Ureter (tissue), 1 donor: ENCODE measurements at regions not wholly inside any gene's neighbourhood (a gene's known extent, or its start where the extent isn't known, plus 50 kb on each side); places are given as distances from the start of the nearest gene placed in this dataset.
A peak's percentile ranks its signal among the peaks of the same experiment; 100 is the strongest.

Source experiments
- DNase-seq: peaks from one replicate; pipeline ENCODE4 v3.0.0-alpha.2; 2020; ENCODE audit warnings: low spot score
- donor health status: DM: yes; HTN: yes; CAD: no.

DNA sequence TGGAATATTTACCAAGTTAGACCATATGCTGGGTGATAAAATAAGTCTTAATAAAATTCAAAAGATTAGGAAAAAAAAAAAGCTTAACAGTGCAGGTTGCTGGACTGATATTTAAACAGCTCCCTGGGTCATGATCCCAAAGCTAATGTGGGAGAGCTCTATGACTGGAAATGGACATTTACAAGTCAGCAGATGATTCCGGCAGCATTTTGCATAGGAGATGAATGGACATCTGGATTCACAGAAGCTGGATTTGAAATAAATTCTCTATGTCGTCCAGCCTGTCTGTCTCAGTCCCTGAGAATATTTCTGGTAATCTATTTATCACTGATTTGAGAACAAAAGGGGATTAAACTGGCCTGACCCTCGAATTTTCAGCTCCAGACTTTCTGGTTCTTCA lies 52.3 kb upstream of the KLHL25 start:
- DNase-seq: no peak

DNA sequence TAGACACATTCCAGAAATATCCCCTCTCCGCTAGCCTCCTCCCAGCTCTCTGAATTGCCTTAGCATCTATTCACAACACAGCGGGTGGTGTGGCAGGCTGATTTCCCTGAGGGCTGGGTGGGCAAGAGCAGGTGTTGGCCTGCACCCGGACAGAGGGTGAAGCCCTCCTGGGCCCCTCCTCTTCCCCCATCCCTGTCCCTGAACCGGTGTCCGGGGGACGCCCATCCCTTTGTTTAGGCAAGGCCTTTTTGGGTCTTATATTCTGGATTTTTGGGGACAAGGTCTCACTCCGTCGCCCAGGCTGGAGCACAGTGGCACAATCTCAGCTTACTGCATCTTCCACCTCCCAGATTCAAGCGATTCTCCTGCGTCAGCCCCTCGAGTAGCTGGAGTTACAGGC lies 55.2 kb upstream of the KLHL25 start:
- DNase-seq: no peak

DNA sequence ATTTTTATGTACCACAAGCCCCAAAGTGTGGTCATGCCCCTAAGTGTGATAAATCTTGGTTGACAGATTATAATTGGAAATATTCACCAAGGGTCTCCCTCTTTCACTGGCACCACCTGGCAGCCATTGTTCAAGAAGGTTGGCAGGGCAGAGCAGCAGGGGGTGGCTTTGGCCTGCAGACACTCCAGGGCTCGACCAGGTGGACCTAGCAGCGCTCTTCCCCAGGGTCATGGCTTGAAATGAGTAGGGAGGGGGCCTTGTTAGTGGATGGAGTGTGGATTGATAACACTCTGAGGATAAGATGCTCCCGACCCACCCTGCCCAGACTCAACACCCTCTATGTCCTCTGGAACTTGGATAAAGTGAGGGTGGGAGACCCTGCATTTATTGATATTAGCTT lies 58.2 kb upstream of the KLHL25 start:
- DNase-seq: no peak

DNA sequence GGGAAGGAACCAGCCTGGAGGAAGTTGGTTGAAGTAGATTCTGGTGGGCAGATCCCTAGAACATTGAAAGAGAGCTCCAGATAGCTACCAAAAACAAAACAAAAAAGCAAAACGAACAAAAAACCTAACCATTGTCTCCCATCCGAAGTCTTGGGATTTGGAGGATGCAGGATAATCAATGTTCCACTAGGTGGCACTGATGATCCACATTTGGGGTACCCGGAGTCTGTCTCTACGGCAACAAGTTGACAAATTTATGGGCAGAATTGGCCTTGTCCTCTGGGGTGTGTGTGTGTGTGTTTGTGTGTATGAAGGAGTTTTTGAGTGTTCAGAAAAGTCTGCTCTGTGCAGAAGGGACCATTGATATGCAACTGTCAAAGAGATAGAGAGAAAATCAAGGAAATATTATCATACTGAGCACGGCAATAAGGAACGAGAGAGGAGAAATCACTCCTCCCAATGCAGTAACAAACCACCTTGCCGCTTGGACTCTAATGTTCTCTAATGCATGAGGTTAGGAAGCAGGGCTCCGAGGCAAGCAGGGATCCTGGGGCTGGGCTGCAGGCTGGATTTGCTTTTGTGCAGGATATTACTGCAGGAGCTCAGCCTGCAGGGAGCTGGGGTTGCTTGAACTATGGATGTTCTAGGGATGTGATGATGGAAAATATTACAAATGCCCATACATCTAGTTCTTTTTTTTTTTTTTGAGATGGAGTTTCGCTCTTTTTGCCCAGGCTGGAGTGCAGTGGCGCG lies 59.8 kb upstream of the KLHL25 start:
- peak; percentile 61 for DNase-seq

DNA sequence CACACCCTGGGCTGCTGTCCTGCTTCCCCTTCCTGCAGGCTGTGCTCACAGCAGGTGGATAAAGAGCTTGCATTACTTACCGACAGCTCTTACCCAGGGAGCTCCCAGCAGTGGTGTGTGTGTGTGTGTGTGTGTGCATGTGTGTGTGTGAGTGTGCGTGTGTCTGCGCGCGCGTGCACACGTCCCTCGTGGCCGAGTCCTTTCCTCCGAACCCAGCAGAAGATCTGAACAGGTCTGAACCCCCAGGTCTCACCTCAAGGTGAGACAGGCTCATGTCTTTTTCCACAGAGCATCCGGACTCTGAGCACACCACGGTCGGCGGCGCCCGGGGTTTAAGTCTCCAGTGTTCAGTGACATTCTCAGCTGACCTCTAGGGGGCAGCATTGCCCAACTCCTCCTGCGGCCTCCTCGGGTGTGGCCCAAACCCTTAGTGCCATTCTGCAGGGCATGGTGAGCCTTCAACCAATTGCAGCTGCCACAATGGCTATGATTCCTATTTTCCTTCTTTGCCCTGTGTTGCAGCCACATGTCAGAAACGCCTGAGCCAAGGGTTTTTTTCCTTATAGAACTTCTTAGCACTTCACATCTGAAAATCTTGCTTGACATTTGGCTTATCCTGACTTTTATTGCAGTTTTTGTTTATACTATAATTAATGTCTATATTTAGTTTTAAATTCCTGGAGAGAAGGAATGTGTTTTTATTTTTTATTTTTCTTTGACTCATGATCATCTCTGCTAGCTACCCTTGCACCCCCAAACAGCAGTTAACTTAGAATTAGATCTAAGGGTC lies 64.1 kb upstream of the KLHL25 start:
- peak; percentile 70 for DNase-seq

DNA sequence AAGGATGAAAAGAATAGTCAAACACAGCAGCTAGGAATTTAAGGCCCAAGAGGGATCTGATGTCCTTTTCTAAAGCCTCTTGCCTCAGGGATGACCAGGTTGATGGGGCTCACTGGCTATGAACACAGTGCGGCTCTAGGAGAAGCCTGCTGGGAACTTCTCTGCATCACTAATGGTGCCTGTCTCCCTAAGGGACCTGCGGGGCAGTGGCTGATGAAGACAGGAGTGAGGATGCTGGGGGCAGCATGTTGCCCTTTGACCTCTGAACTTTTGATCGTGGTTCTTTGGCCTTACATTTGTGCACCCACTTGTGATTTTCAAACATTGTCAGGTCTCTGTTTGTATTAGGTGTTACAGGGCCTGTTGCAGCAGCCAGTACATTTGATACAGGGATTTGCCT lies 64.9 kb upstream of the KLHL25 start:
- DNase-seq: no peak

DNA sequence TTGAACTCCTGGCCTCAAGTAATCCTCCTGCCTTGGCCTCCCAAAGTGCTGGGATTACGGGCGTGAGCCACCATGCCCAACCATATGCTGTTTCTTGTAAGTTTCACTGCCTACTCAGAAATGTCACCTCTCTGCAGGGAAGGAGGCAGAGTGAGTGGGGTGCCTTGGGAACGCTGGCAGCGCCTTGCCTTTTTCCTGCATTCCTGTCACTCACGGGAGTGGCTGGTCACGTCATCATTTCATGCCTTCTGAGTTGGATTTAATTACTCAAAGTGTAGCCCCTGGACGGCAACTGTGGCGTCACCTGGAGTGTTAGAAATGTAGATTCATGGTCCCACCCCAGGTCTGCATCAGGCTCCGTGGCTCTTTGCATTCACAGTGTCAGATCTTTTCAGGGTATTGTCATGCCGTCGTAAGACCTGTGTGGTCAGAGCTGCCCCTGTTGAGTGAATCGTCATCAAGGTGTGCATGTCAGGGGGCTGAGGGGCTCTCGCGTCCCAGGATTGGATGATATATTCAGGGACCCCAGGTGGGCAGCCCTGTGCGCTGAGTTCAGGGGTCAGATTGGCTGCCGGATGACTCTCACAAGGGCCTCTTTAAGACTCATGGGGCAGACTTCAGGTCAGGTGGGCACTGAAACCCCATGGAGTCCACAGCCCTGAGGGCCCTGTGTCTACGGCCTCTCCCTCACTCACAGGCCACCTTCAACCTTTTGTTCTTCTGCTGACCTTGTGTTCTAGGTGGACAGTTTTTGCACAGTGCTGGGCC lies 65.9 kb upstream of the KLHL25 start:
- DNase-seq: no peak

DNA sequence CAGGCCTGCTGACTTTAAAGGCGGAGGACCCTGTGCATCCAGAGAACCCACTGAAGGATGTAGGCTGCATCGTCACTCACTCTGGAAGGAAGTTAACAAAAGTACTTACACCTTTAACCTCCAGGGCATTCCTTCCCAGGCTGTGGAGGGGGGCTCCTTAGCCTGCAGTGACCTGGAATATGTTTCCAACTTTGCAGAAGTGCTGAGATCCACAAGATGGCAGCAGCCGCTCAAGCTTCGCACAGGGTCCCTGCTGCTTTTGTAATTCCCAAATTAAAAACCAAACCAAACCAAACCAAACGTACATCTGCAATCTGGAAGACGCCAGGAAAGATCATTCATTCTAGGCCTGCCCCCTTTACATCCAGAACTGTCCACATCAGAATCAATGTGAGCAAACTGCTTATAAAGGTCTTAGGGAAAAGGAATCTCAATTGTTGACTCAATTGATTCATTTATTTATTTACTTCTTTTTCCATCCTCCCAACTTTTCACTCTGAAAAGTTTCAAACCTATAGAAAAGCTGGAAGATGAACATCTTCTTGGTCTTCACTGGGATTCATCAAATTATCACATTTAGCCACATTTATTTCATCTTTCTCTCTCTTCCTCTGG lies 70.5 kb upstream of the KLHL25 start:
- DNase-seq: no peak

DNA sequence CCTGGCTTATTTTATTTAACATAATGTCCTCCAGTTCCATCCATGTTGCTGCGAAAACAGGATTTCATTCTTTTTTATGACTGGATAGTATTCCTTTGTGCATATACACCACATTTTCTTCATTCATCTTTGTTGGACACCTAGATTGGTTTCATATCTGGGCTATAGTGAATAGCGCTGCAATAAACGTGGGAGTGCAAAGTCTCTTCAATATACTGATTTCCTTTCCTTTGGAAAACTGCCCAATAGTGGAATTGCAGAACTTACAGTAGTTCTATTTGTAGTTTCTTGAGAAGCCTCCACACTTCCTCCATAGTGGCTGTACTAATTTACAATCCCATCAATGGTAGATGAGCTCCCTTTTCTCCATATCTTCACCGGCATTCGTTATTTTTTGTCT lies 72.5 kb upstream of the KLHL25 start:
- no peak for DNase-seq

DNA sequence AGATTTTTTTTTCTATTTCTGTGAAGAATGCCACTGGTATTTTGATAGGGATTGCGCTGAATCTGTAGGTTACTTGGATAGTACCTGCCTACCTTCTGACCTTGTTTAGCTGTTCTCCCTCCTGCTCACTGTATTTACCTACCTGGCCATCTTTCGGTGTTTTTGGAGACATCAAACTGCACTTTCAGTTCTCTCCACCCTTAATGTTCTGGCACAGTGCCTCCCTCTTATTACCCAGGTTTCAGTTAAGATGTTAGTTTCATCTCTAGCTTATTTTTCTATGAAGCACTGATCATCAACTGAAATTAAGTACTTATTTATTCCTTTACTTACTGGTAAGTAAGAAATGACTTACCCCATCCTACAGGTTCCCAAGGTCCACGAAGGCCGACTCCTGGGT lies 74.4 kb upstream of the KLHL25 start:
- DNase-seq: no peak

DNA sequence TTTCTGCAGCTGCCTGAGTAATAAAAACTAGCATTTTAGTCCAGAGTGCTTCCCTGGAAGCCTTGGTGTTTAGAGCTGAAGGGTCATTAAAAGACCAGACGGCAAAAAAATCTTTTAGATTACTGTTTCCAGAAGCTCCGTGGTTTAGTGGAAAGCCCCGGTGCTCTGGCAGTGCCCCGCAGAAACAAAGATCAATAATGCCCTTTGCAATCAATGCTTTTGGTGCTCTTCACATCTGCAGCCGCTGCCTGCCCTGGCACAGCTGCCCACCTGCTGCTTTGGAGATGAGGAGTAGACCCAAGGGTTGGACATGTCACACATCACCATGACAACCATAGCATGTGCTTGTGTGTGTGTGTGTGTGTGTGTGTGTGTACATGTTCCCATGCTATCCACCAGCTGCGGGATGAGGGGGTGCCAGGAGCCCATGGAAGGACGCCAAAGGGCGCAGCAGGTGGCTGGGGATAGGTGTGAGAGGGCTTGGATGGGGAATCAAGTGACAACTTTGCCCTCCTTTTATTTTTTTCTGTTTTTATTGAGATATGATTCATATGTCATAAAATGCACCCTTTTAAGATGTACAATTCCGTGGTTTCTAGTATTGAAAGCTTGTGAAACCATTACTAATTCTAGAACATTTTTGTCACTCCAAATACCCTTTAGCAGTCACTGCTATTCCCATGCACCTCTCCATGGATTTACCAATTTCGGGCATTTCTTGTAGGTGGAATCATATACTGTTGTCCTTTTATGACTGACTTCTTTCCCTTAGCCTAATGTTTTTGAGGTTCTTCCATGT lies 75.7 kb upstream of the KLHL25 start:
- no peak for DNase-seq

DNA sequence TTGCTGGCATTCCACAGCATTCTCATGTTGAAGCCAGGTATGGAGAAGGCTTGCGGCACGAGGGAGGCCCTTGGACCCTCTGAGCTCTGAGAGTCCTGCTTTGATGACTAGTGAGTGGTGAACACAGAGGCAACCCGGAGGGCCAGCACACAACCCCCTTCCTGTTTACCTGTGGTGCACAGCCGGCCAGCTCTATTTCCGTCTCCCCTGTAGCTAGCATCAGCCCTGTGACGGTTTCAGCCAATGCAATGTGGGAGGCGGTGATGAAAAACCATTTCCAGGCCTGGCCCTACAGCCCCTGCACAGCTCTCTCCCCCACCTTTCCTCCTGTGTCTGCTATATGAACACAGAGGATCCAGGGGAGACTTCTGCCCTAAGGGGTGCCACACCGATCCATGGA lies 76.8 kb upstream of the KLHL25 start:
- no peak for DNase-seq

DNA sequence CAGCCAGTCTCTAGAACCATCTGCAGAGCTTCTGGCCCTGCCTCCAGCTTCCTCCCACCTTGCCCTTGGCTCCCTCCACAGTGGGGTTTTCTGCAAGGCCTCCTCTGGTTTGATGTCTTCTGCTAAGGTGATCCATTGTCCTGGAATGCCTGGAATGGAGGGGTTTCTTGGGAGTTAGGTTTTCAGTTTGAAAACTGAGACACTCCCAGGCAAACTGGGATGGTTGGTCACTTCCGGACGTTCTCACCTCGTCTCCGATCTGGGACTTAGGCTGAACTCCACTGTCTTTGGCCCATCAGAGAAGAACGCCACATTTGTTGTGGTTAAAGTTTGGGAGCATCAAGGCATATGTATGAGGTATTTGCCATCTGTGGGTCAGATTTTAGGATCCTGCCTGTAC lies 77.4 kb upstream of the KLHL25 start:
- no peak for DNase-seq

DNA sequence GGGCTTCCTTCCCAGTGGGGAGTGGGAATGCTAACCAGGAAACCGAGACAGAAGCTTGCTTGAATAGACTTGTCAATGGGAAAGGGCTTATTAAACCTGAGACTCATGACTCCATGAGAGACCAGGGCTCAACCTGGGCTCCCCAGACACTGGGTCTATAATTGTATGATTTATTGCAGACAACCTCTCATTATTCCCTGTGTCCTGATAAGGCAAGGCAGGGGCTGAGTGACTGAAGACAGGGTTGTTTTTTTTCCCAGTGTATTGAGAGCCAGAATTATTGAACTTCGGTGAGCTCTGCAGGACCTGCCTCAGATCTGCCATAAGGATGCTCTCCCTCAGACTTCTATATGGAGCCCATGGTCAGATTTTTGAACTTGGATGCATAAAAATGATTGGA lies 79.5 kb upstream of the KLHL25 start:
- DNase-seq: no peak

DNA sequence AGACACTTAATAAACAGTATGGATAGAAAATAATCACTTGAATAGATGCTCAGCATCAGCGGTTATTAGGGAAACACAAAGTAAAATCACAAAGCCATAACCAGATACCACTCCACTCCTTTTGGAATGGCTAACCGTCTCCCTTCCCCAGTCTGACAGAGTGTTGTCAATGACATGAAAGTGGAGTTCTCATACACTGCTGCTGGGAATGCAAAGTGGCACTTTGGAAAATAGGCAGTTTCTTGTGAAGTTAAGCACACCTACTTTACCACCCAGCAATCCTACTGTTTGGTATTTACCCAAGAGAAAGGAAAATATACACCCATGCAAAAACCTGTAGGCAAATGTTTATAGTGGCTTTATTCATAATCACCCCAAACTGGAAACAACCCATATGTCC lies 81.0 kb upstream of the KLHL25 start:
- DNase-seq: no peak

DNA sequence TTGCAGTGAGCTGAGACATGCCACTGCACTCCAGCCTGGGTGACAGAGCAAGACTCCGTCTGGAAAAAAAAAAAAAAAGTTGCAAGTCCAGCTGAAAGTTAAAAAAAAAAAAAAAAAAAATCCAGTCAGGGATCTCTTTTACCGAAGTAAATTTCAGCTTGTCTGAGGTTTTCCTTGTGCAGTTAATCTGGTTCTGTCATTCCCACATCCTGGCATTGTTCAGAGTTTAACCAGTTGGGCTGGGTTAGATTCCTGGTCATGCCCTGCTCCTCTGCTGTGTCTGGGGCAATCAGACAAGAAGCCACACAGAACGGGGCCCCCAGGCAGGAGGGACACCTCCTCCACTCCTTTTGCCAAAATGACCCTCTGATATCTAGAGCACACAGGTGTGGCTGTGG lies 84.1 kb upstream of the KLHL25 start:
- DNase-seq: no peak

DNA sequence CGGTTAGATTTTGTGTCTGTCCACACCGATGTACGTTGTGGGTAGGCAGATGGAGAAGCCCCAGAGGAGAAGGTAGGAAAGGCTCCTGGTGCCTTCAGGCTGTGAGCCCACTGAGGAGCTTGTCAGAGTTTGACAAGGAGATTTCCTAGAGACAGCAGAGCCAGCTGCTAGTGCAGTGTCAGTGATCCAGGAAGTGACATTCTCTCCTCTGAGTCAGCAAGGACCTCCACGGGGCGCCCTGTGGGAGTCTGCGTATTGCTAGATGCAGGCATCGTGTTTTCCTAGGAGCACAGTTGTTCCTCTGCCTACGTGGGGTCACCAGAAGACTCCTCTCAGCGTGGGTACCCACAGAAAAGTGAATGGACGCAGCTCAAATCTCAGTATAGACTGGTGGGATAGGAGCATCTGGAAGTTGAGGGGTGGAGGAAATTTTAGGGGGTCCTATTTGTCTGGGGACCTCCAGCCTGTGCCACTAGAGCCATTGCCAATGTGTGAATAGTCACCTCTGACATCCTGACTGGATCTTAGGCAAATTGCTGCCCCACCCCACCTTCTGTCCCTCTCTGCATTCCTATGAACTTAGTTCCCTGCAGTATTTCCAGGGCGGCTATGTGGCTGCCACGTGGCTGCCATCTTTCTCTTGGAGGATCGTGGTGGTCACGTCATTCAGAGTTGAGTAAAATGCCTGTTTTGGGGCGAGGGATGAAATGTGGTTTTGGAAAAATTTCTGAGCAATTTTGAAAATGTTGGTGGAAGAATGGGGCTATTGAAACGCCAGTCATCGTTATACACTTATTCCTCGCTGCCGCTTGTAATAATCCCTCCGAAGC lies 84.8 kb upstream of the KLHL25 start:
- DNase-seq: no peak

DNA sequence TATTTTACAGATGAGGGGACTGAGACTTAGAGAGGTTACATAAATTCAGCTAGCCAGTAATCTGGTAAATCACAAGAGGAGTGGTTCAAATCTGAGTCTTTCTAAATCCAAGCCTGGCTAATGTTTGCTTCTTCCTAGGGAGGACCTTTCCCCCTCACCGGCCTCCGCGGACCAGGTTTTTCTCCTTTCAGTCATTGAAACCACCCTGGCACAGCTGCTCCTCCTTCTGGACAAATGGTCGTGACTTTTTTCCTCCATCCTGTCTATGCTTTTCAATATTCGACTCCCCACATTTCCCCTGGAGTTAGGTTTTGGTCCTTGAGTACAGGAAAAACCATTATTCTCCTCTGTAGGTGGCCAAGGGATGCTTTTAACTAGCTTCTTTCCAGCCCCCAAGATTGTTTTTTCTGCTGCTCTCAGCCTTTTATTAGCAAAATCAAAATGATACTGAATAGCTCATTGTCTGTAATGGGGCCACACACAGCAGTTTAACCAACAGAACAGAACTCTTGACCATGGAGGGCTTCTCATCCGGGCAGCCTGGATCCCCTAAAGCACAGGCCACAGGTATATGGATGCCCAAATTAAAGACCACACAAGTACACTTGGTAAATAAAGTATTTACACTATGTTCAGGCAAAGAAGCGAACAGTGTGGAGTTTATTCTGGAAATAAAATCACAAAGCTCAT lies 85.9 kb upstream of the KLHL25 start:
- no peak for DNase-seq

DNA sequence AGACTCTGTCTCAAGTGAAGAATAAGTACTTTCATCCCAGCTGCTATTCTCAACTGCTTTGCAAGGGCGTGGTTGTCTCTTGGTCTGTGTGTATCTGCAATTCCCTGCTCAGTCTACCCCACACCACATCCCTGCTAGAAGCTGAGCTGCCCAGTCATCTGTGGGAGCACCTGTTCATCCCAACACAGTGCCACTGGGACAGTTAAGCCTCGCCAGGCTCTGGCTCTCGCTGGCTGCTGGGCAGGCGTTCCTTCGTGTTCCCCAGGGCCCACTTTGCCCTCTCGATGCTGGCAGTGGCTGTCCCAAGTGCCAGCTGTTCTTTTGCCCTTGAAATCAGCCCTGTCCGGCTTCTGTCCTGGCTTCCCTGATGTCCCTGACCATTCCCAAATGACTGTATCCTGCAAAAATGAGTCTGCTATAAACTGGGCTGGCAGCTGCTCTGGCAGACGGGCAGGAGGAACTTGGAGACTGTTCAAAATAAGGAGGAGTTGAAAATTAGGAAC lies 91.6 kb upstream of the KLHL25 start:
- no peak for DNase-seq
